Thymus (tissue), 11 donors: ENCODE measurements at regions not wholly inside any gene's neighbourhood (a gene's known extent, or its start where the extent isn't known, plus 50 kb on each side); places are given as distances from the start of the nearest gene placed in this dataset.
"Not testable (repeated sequence)": the region's sequence is repeated elsewhere in the genome, so short reads cannot be mapped to it uniquely, and the experiment has no call there.

Experiments
- DNase-seq, 9 donors: peaks; one replicate each; pipeline ENCODE4 v3.0.0-alpha.2; 2013; ENCODE audit warnings: low spot score in 9 of 9, low read depth in 6 of 9, missing footprints in 1 of 9
- H3K27ac ChIP-seq, 2 donors: one replicate each; pipeline ENCODE4 v1.5.1; 2013; ENCODE audit warnings: control low read depth in 1 of 2, low read depth in 1 of 2, low read length in 1 of 2, mild to moderate bottlenecking in 1 of 2, moderate library complexity in 1 of 2
- H3K27me3 ChIP-seq, 2 donors: one replicate each; pipeline ENCODE4 v1.5.1; 2013; ENCODE audit warnings: low read length in 1 of 2; ENCODE audit not compliant: control insufficient read depth in 2 of 2, insufficient read depth in 1 of 2
- H3K36me3 ChIP-seq, 2 donors: one replicate each; pipeline ENCODE4 v1.5.1; 2013; ENCODE audit warnings: low read length in 1 of 2, mild to moderate bottlenecking in 1 of 2, moderate library complexity in 1 of 2; ENCODE audit not compliant: control insufficient read depth in 2 of 2, insufficient read depth in 2 of 2
- H3K4me1 ChIP-seq, 2 donors: one replicate each; pipeline ENCODE4 v1.5.1; 2013; ENCODE audit warnings: low read length in 2 of 2; ENCODE audit not compliant: control insufficient read depth in 2 of 2, insufficient read depth in 2 of 2
- H3K4me3 ChIP-seq, 2 donors: one replicate each; pipeline ENCODE4 v1.5.1; 2013; ENCODE audit warnings: low read length in 2 of 2, control low read depth in 1 of 2, mild to moderate bottlenecking in 1 of 2
- H3K9me3 ChIP-seq, 2 donors: one replicate each; pipeline ENCODE4 v1.5.1; 2013; ENCODE audit warnings: low read length in 1 of 2, mild to moderate bottlenecking in 1 of 2; ENCODE audit not compliant: control insufficient read depth in 2 of 2, insufficient read depth in 1 of 2
- WGBS: extraction: QIAGEN DNeasy Blood & Tissue Kit; methylation state at CpG from one replicate; pipeline ENCODE4 v1.1.7; 2013; 5-methylcytosine and 5-hydroxymethylcytosine counted together
- donor health status: healthy.

GRCh38 chr13:78881751-78882150 lies 222.8 kb upstream of the OBI1 start:
- no peaks in the 10 kb centered on the region for H3K4me1 ChIP-seq
- no peak for DNase-seq
- H3K36me3 ChIP-seq: no peaks in the 10 kb centered on the region
- no peak overlapping the region for H3K4me3 ChIP-seq
- no peaks in the 10 kb centered on the region for H3K9me3 ChIP-seq
- H3K27me3 ChIP-seq: no peaks in the 10 kb centered on the region
- H3K27ac ChIP-seq: no peak overlapping the region

- H3K4me1 ChIP-seq: no peaks in the 10 kb centered on the region
- no peak overlapping the region for H3K27ac ChIP-seq
- no peaks in the 10 kb centered on the region for H3K36me3 ChIP-seq
- H3K4me3 ChIP-seq: no peak overlapping the region
- 84% methylated on average over 3 of the region's 3 CpGs for WGBS
- no peak for DNase-seq
- no peaks in the 10 kb centered on the region for H3K9me3 ChIP-seq
- H3K27me3 ChIP-seq: no peaks in the 10 kb centered on the region
Measured at GRCh38 chr13:78881054-78881453, 222.1 kb upstream of the OBI1 start.

- no peak for DNase-seq
- Histone ChIP-seq H3K27ac (no peak overlapping the region), H3K36me3 (no peaks in the 10 kb centered on the region), H3K27me3 (no peaks in the 10 kb centered on the region), H3K9me3 (no peaks in the 10 kb centered on the region), H3K4me1 (no peaks in the 10 kb centered on the region), H3K4me3 (no peak overlapping the region)
- WGBS: 92% methylated on average over 1 of the region's 1 CpG
Measured at GRCh38 chr13:78876915-78877549, 218.1 kb upstream of the OBI1 start.

- H3K4me3 ChIP-seq: no peak overlapping the region
- 85% methylated on average over 12 of the region's 12 CpGs for WGBS
- no peaks in the 10 kb centered on the region for H3K27me3 ChIP-seq
- H3K9me3 ChIP-seq: no peaks in the 10 kb centered on the region
- no peaks in the 10 kb centered on the region for H3K36me3 ChIP-seq
- no peak for DNase-seq
- H3K4me1 ChIP-seq: no peaks in the 10 kb centered on the region
- no peak overlapping the region for H3K27ac ChIP-seq
Measured at GRCh38 chr13:78875792-78876580, 217.0 kb upstream of the OBI1 start.

GRCh38 chr13:78868991-78869390 lies 210.0 kb upstream of the OBI1 start:
- WGBS: 82% methylated on average over 1 of the region's 1 CpG

GRCh38 chr13:78867655-78868054 lies 208.7 kb upstream of the OBI1 start:
- Histone ChIP-seq H3K36me3 (no peaks in the 10 kb centered on the region), H3K4me3 (no peak overlapping the region), H3K9me3 (no peaks in the 10 kb centered on the region), H3K27ac (no peak overlapping the region), H3K27me3 (no peaks in the 10 kb centered on the region), H3K4me1 (no peaks in the 10 kb centered on the region)
- 85% methylated on average over 3 of the region's 3 CpGs for WGBS
- no peak for DNase-seq

More at GRCh38 chr13:78868991-78869390, 210.0 kb upstream of the OBI1 start:
- H3K4me1 ChIP-seq: no peaks in the 10 kb centered on the region
- H3K27ac ChIP-seq: no peak overlapping the region
- DNase-seq: no peak
- no peaks in the 10 kb centered on the region for H3K9me3 ChIP-seq
- H3K36me3 ChIP-seq: no peaks in the 10 kb centered on the region
- H3K27me3 ChIP-seq: no peaks in the 10 kb centered on the region
- no peak overlapping the region for H3K4me3 ChIP-seq

- H3K27ac ChIP-seq, H3K4me3 ChIP-seq, H3K9me3 ChIP-seq, H3K36me3 ChIP-seq, DNase-seq, H3K4me1 ChIP-seq, H3K27me3 ChIP-seq: not testable (repeated sequence)
- 67% methylated on average over 6 of the region's 6 CpGs for WGBS
Measured at GRCh38 chr13:78866076-78866475, 207.1 kb upstream of the OBI1 start.

GRCh38 chr13:78862446-78862845 lies 203.5 kb upstream of the OBI1 start:
- H3K4me1 ChIP-seq: no peaks in the 10 kb centered on the region
- no peak overlapping the region for H3K27ac ChIP-seq

GRCh38 chr13:78852709-78853108 lies 193.8 kb upstream of the OBI1 start:
- no peaks in the 10 kb centered on the region for H3K27me3 ChIP-seq
- H3K36me3 ChIP-seq: no peaks in the 10 kb centered on the region
- H3K9me3 ChIP-seq: peaks cover 0 to 12% of the 10 kb centered on the region in 2 donors
- DNase-seq: no peak
- no peak overlapping the region for H3K4me3 ChIP-seq
- WGBS: 100% methylated on average over 1 of the region's 1 CpG
- no peak overlapping the region for H3K27ac ChIP-seq
- H3K4me1 ChIP-seq: no peaks in the 10 kb centered on the region

More at GRCh38 chr13:78862446-78862845, 203.5 kb upstream of the OBI1 start:
- Histone ChIP-seq H3K27me3 (no peaks in the 10 kb centered on the region), H3K9me3 (no peaks in the 10 kb centered on the region), H3K36me3 (no peaks in the 10 kb centered on the region), H3K4me3 (no peak overlapping the region)
- no peak for DNase-seq
- WGBS: 95% methylated on average over 1 of the region's 1 CpG
